ENCODE measurements at regions not wholly inside any gene's neighbourhood (a gene's known extent, or its start where the extent isn't known, plus 50 kb on each side); places are given as distances from the start of the nearest gene placed in this dataset.

GRCh38 chr20:39453890-39454289 is 491.7 kb downstream of the DHX35 start:
- Histone ChIP-seq H3K27me3 (ENCODE audit: low read length) (no peaks in the 10 kb centered on the region), H3K4me3 (ENCODE audit: low read length) (no peak overlapping the region), H3K9me3 (ENCODE audit: low read length) (peaks cover 7% of the 10 kb centered on the region; the same call in 1 of the 2 replicates), H3K79me2 (ENCODE audit: low read length) (no peaks in the 10 kb centered on the region), H3F3A (ENCODE audit: low read length, unreplicated experiment) (no peaks in the 10 kb centered on the region), H3K9ac (ENCODE audit: low read length) (no peak overlapping the region), H3K9me2 (replicated peaks; ENCODE audit: low read length) (no peaks in the 10 kb centered on the region), H3K36me3 (ENCODE audit: low read depth, low read length) (no peaks in the 10 kb centered on the region), H3K4me2 (ENCODE audit: low read length) (no peak overlapping the region), H2AFZ (ENCODE audit: low read length) (no peak overlapping the region), H3K27ac (ENCODE audit: low read length) (no peak overlapping the region), H4K20me1 (ENCODE audit: low read length) (no peaks in the 10 kb centered on the region), H3K4me1 (ENCODE audit: insufficient read depth, low read length) (no peaks in the 10 kb centered on the region)
- CTCF ChIA-PET: no interaction called here
- TF ChIP-seq CTCF (conservative IDR thresholded peaks at IDR 0.05; ENCODE audit: low read depth, low read length) (no peak), EZH2 (IDR thresholded peaks at IDR 0.05; ENCODE audit: low read length, unreplicated experiment) (no peak), EZH2phosphoT487 (IDR thresholded peaks at IDR 0.05; ENCODE audit: borderline replicate concordance, low read length) (no peak)
- intact Hi-C loops (cut with micrococcal nuclease): no loop called here
- BruUV-seq (replicated peaks): no TSS peak
- POLR2A ChIA-PET (ENCODE audit: unreplicated experiment): no interaction called here
- no peak for DNase-seq
- ATAC-seq: no peak

- intact Hi-C loops (cut with micrococcal nuclease): no loop called here
- no peaks in the 10 kb centered on the region for H3K4me1 ChIP-seq (ENCODE audit: insufficient read depth, low read length)
- no peaks in the 10 kb centered on the region for H3K27me3 ChIP-seq (ENCODE audit: low read length)
- TF ChIP-seq CTCF (conservative IDR thresholded peaks at IDR 0.05; ENCODE audit: low read depth, low read length) (no peak), EZH2phosphoT487 (IDR thresholded peaks at IDR 0.05; ENCODE audit: borderline replicate concordance, low read length) (no peak), EZH2 (IDR thresholded peaks at IDR 0.05; ENCODE audit: low read length, unreplicated experiment) (no peak)
- H3K9ac ChIP-seq (ENCODE audit: low read length): no peak overlapping the region
- H3K4me3 ChIP-seq (ENCODE audit: low read length): no peak overlapping the region
- no peaks in the 10 kb centered on the region for H3K36me3 ChIP-seq (ENCODE audit: low read depth, low read length)
- no peak overlapping the region for H2AFZ ChIP-seq (ENCODE audit: low read length)
- no peaks in the 10 kb centered on the region for H4K20me1 ChIP-seq (ENCODE audit: low read length)
- no peaks in the 10 kb centered on the region for H3K9me2 ChIP-seq (replicated peaks; ENCODE audit: low read length)
- H3F3A ChIP-seq (ENCODE audit: low read length, unreplicated experiment): no peaks in the 10 kb centered on the region
- peaks cover 3% of the 10 kb centered on the region; the same call in 1 of the 2 replicates for H3K9me3 ChIP-seq (ENCODE audit: low read length)
- BruUV-seq (replicated peaks): no TSS peak
- H3K4me2 ChIP-seq (ENCODE audit: low read length): no peak overlapping the region
- ChIA-PET POLR2A (ENCODE audit: unreplicated experiment) (no interaction called here), CTCF (no interaction called here)
- DNase-seq (no peak), ATAC-seq (no peak)
- no peak overlapping the region for H3K27ac ChIP-seq (ENCODE audit: low read length)
- no peaks in the 10 kb centered on the region for H3K79me2 ChIP-seq (ENCODE audit: low read length)
Measured at GRCh38 chr20:39452583-39453340, 490.6 kb downstream of the DHX35 start.

DNA sequence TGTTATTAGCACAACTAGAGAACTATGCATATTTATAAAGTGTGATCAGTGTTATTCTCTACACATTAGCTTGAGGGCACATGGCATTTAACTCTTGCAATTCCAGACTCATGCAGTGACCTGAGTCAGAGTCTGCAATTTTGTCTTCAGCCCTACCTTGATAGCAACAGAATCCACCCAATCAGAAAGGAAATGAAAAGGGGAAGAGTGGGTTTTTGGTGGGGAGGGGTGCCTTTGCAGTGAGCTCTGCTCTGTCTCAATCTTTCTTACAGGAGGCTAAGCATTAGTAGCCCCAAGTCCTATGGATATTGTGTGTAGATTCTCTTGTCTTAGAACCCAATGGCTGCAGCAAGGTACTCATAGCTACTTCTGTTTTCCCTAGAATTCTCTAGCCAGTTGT is 489.2 kb downstream of the DHX35 start:
- H4K20me1 ChIP-seq (ENCODE audit: low read length): no peaks in the 10 kb centered on the region
- no peak for TF ChIP-seq EZH2 (IDR thresholded peaks at IDR 0.05; ENCODE audit: low read length, unreplicated experiment)
- no peak for TF ChIP-seq CTCF (conservative IDR thresholded peaks at IDR 0.05; ENCODE audit: low read depth, low read length)
- TF ChIP-seq EZH2phosphoT487 (IDR thresholded peaks at IDR 0.05; ENCODE audit: borderline replicate concordance, low read length): no peak
- no peak overlapping the region for H2AFZ ChIP-seq (ENCODE audit: low read length)
- no TSS peak for BruUV-seq (replicated peaks)
- H3K36me3 ChIP-seq (ENCODE audit: low read depth, low read length): no peaks in the 10 kb centered on the region
- CTCF ChIA-PET: no interaction called here
- no peaks in the 10 kb centered on the region for H3F3A ChIP-seq (ENCODE audit: low read length, unreplicated experiment)
- H3K27me3 ChIP-seq (ENCODE audit: low read length): no peaks in the 10 kb centered on the region
- H3K4me3 ChIP-seq (ENCODE audit: low read length): no peak overlapping the region
- intact Hi-C loops (cut with micrococcal nuclease): no loop called here
- H3K27ac ChIP-seq (ENCODE audit: low read length): no peak overlapping the region
- peaks cover 3% of the 10 kb centered on the region; the same call in 1 of the 2 replicates for H3K9me3 ChIP-seq (ENCODE audit: low read length)
- no peaks in the 10 kb centered on the region for H3K79me2 ChIP-seq (ENCODE audit: low read length)
- H3K9me2 ChIP-seq (replicated peaks; ENCODE audit: low read length): no peaks in the 10 kb centered on the region
- H3K4me1 ChIP-seq (ENCODE audit: insufficient read depth, low read length): no peaks in the 10 kb centered on the region
- no peak for ATAC-seq
- H3K4me2 ChIP-seq (ENCODE audit: low read length): no peak overlapping the region
- no peak overlapping the region for H3K9ac ChIP-seq (ENCODE audit: low read length)
- no peak for DNase-seq
- POLR2A ChIA-PET (ENCODE audit: unreplicated experiment): no interaction called here
